D721Med (cell line): ENCODE measurements at regions not wholly inside any gene's neighbourhood (a gene's known extent, or its start where the extent isn't known, plus 50 kb on each side); places are given as distances from the start of the nearest gene placed in this dataset.

Experiments
- DNase-seq: peaks from one replicate; pipeline ENCODE4 v3.0.0; 2011; ENCODE audit warnings: low spot score; ENCODE audit not compliant: insufficient read length
- FAIRE-seq: peaks from 2 replicates; lab custom pipeline; 2011; peaks lifted over from hg19 to GRCh38; lab: Jason Lieb, UNC
- CTCF ChIP-seq: IDR thresholded peaks from 2 replicates; pipeline ENCODE4 v1.5.1; 2012; ENCODE audit warnings: mild to moderate bottlenecking, control low read depth; ENCODE audit not compliant: insufficient read depth; ENCODE audit errors: missing control alignments

DNA sequence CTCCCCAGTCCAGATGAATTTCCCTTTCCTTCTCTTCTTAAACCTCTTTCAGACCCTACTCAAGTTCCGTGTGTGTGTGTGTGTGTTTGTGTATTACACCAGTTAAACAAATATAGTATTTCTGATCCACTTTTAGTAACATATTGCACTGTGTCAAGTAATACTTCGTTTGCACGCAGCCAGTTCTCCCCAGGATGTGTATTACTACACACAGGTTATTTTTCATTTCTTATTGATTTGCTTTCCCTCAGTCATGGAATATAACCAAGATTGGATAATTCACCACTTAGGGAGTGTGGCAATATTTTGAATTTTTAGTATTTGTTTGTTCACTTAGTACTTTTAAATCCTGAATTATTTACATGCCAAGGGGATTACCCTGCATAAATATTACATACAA is 667.0 kb downstream of the NR2F2 start:
- TF ChIP-seq CTCF: no peak

GRCh38 chr15:97009031-97009431 is 678.5 kb downstream of the NR2F2 start:
- FAIRE-seq (no peak), DNase-seq (no peak)
- TF ChIP-seq CTCF: no peak

More for the DNA sequence above, 667.0 kb downstream of the NR2F2 start:
- DNase-seq (no peak), FAIRE-seq (no peak)

GRCh38 chr15:97012986-97013385 is 682.5 kb downstream of the NR2F2 start:
- DNase-seq (no peak), FAIRE-seq (no peak)
- no peak for TF ChIP-seq CTCF

DNA sequence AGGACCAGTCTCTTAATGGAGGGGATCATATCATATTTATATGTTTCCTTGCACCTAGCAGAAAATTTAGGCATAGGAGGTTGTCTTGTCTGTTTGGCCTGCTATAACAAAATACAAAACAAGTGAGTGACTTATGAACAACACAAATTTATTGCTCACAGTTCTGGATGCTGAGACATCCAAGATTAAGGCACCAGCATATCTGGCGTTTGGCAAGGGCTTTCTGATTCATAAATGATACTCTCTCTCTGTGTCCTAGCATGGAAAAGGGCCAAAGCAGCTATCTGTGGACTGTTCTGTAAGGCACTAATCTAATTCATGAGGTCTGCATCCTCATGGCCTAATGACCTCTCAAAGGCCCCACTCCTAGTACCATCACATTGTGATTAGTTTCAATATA is 683.0 kb downstream of the NR2F2 start:
- TF ChIP-seq CTCF: no peak
- FAIRE-seq: no peak
- no peak for DNase-seq

DNA sequence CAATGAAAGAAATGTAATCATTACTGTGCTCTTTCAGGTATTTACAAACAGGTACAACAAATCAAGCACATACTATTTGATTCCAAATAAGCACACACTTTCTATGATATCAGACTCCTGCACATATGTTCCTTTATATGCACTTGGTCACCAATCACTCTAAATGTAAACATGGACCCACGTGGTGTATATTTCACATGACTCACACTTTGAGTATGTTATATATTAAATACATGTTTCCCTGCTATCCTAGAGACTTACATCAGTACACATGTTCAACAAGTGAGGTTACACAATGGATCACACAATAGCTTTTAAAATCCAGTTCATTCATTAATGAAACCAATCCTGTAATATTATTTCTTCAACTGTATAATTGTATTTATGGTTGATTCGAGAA is 683.5 kb downstream of the NR2F2 start:
- TF ChIP-seq CTCF: no peak
- FAIRE-seq (no peak), DNase-seq (no peak)

DNA sequence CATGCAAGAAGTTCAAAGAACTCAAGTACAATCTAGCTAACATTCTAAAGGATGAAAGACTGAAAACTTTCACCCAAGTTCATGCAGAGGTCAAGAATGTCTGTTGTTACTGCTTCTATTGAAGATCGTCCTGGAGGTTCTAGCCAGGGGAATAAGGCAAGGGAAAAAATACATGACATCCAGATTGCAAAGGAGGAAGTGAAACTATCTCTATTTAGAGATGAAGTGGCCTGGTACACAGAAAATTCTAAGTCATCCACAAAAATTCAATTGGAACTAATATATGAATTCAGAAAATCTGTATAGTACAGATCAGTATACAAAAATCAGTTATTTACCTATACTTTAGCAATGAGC is 693.0 kb downstream of the NR2F2 start:
- DNase-seq (no peak), FAIRE-seq (no peak)
- TF ChIP-seq CTCF: no peak

DNA sequence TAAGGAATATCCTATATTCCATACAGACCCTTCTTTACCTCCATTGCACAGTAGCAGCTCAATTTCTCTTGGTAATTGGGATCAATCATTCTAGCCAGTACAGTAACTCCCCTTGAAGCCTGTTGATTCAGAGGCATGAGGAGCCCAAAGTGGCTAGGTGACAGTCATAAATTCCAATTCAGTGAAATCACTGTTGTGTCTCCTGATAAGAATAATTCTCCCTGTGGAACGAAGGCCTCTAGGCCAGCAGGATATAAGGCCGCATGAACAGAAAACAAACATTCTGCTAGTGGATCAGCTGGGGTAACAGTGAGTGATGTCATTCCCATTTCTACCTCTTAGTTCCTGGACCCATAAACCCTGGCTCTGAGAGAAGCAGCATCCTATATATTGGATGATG is 696.3 kb downstream of the NR2F2 start:
- FAIRE-seq: no peak
- DNase-seq: no peak
- TF ChIP-seq CTCF: no peak
